CMK (cell line): ENCODE measurements at regions not wholly inside any gene's neighbourhood (a gene's known extent, or its start where the extent isn't known, plus 50 kb on each side); places are given as distances from the start of the nearest gene placed in this dataset.

Experiments
- DNase-seq: peaks from one replicate; pipeline ENCODE4 v3.0.0-alpha.2; 2010; ENCODE audit warnings: low read depth

GRCh38 chr9:86730163-86730928 lies 217.0 kb downstream of the GAS1 start:
- DNase-seq: no peak

- DNase-seq: no peak
Measured at GRCh38 chr9:86724529-86724928, 222.8 kb downstream of the GAS1 start.

GRCh38 chr9:86723346-86723745 lies 224.0 kb downstream of the GAS1 start:
- no peak for DNase-seq

- no peak for DNase-seq
Measured at GRCh38 chr9:86722706-86723075, 224.6 kb downstream of the GAS1 start.

- no peak for DNase-seq
Measured at GRCh38 chr9:86721843-86722705, 225.2 kb downstream of the GAS1 start.

- DNase-seq: no peak
Measured at GRCh38 chr9:86721226-86721781, 226.0 kb downstream of the GAS1 start.

- no peak for DNase-seq
Measured at GRCh38 chr9:86720639-86721225, 226.6 kb downstream of the GAS1 start.

- DNase-seq: no peak
Measured at GRCh38 chr9:86718388-86719049, 228.8 kb downstream of the GAS1 start.

- DNase-seq: no peak
Measured at GRCh38 chr9:86716326-86716922, 230.9 kb downstream of the GAS1 start.

- DNase-seq: no peak
Measured at GRCh38 chr9:86714999-86715398, 232.3 kb downstream of the GAS1 start.

- DNase-seq: no peak
Measured at GRCh38 chr9:86713970-86714369, 233.3 kb downstream of the GAS1 start.

- DNase-seq: no peak
Measured at GRCh38 chr9:86713470-86713869, 233.8 kb downstream of the GAS1 start.

- DNase-seq: no peak
Measured at GRCh38 chr9:86708918-86709835, 238.1 kb downstream of the GAS1 start.

GRCh38 chr9:86707932-86708510 lies 239.3 kb downstream of the GAS1 start:
- no peak for DNase-seq

- no peak for DNase-seq
Measured at GRCh38 chr9:86706391-86706790, 240.9 kb downstream of the GAS1 start.

- no peak for DNase-seq
Measured at GRCh38 chr9:86705490-86705889, 241.8 kb downstream of the GAS1 start.

- DNase-seq: no peak
Measured at GRCh38 chr9:86703346-86703745, 244.0 kb downstream of the GAS1 start.

GRCh38 chr9:86700629-86701028 lies 246.7 kb downstream of the GAS1 start:
- DNase-seq: no peak

GRCh38 chr9:86697999-86698398 lies 249.3 kb downstream of the GAS1 start:
- DNase-seq: no peak

GRCh38 chr9:86697213-86697612 lies 250.1 kb downstream of the GAS1 start:
- no peak for DNase-seq
